ENCODE measurements at regions not wholly inside any gene's neighbourhood (a gene's known extent, or its start where the extent isn't known, plus 50 kb on each side); places are given as distances from the start of the nearest gene placed in this dataset.

GRCh38 chr2:34402376-34402775 lies 803.3 kb upstream of the FAM98A start:
- no peak for DNase-seq (ENCODE audit: low read depth)

- DNase-seq (ENCODE audit: low read depth), result no peak
These were observed 802.1 kb upstream of the FAM98A start for GRCh38 chr2:34401186-34401585.

GRCh38 chr2:34388446-34388845 lies 789.3 kb upstream of the FAM98A start:
- DNase-seq (ENCODE audit: low read depth), result no peak

- no peak for DNase-seq (ENCODE audit: low read depth)
These were observed 788.4 kb upstream of the FAM98A start for GRCh38 chr2:34387536-34387935.

GRCh38 chr2:34379586-34379985 lies 780.5 kb upstream of the FAM98A start:
- DNase-seq (ENCODE audit: low read depth), result no peak

- DNase-seq (ENCODE audit: low read depth), result no peak
These were observed 774.6 kb upstream of the FAM98A start for GRCh38 chr2:34373586-34374233.

GRCh38 chr2:34372967-34373366 lies 773.9 kb upstream of the FAM98A start:
- no peak for DNase-seq (ENCODE audit: low read depth)

GRCh38 chr2:34371711-34372110 lies 772.6 kb upstream of the FAM98A start:
- DNase-seq (ENCODE audit: low read depth), result no peak

- no peak for DNase-seq (ENCODE audit: low read depth)
These were observed 769.2 kb upstream of the FAM98A start for GRCh38 chr2:34368304-34368703.

- DNase-seq (ENCODE audit: low read depth), result no peak
These were observed 766.8 kb upstream of the FAM98A start for GRCh38 chr2:34365932-34366331.

GRCh38 chr2:34365512-34365911 lies 766.4 kb upstream of the FAM98A start:
- DNase-seq (ENCODE audit: low read depth), result no peak

- DNase-seq (ENCODE audit: low read depth), result no peak
These were observed 754.5 kb upstream of the FAM98A start for GRCh38 chr2:34353509-34354113.

GRCh38 chr2:34349527-34349926 lies 750.4 kb upstream of the FAM98A start:
- DNase-seq (ENCODE audit: low read depth), result no peak

- no peak for DNase-seq (ENCODE audit: low read depth)
These were observed 745.9 kb upstream of the FAM98A start for GRCh38 chr2:34345030-34345429.

- DNase-seq (ENCODE audit: low read depth), result no peak
These were observed 741.2 kb upstream of the FAM98A start for GRCh38 chr2:34340307-34340706.

- DNase-seq (ENCODE audit: low read depth), result no peak
These were observed 738.6 kb upstream of the FAM98A start for GRCh38 chr2:34337735-34338134.

- no peak for DNase-seq (ENCODE audit: low read depth)
These were observed 733.7 kb upstream of the FAM98A start for GRCh38 chr2:34332813-34333212.

GRCh38 chr2:34320056-34320455 lies 721.0 kb upstream of the FAM98A start:
- no peak for DNase-seq (ENCODE audit: low read depth)

- no peak for DNase-seq (ENCODE audit: low read depth)
These were observed 718.7 kb upstream of the FAM98A start for GRCh38 chr2:34317797-34318196.

- DNase-seq (ENCODE audit: low read depth), result no peak
These were observed 717.7 kb upstream of the FAM98A start for GRCh38 chr2:34316788-34317187.

GRCh38 chr2:34311816-34312215 lies 712.7 kb upstream of the FAM98A start:
- no peak for DNase-seq (ENCODE audit: low read depth)

GRCh38 chr2:34308140-34308539 lies 709.0 kb upstream of the FAM98A start:
- DNase-seq (ENCODE audit: low read depth), result no peak

- DNase-seq (ENCODE audit: low read depth), result no peak
These were observed 708.5 kb upstream of the FAM98A start for GRCh38 chr2:34307636-34308035.

- DNase-seq (ENCODE audit: low read depth), result no peak
These were observed 707.6 kb upstream of the FAM98A start for GRCh38 chr2:34306745-34307144.
